HG03280 (cell line): ENCODE measurements at regions not wholly inside any gene's neighbourhood (a gene's known extent, or its start where the extent isn't known, plus 50 kb on each side); places are given as distances from the start of the nearest gene placed in this dataset.

ENCODE experiments used
- ATAC-seq: cut with Tn5 transposase; IDR thresholded peaks from one replicate; pipeline ENCODE4 v1.9.1; 2021; ENCODE audit warnings: mild to moderate bottlenecking, moderate library complexity; ENCODE audit not compliant: unreplicated experiment

DNA sequence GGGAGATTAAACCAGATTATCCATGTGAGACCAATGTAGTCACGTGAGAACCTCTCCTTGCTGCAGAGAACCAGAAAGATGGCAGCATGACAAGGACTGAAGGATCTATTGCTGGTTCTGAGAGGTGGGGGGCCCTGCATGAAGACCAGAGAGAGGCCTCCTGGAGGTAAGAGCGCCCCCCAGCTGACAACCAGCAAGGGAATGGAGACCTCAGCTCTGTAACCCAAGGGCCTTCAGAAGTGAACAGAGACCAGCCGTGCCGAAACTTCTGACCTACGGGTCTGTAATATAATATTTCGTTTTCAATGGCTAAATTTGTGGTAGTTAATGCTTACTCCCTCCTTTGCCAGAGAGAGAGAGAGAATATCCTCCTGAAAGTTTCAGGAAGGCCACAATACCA is 524.1 kb upstream of the TBX3 start:
- no peak for ATAC-seq

DNA sequence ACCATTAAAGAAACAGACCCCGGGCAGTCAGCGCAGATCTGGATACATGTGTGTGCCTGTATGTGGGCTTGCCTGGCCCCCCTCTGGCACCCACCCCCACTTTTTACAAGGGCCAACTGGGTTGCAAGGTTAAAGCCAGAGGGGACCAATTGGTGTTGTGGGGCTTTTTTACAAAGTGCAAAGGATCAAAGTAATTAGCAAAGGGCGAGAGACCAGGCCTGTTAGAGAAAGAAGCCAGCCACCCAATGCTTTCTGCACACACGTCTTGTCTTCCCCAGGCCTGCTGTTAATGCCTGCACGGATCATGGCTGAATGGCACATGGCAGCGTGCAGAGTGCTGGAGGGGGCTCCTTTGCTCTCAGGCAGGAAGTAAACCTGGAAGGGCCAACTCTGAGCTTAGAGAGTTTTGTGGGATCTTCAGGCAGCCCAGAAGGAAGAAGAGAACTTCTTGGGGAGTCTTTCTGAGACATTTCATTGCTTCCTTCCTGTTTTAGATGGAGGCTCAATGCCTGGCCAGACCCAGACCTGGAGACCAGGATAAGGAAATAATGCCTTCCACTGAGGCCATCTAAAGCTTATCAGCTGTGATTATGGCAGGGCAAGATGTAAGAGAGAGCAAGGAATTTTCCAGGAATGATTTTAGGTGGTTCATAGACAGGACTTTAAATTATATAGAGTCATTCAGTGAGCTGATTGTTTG is 523.4 kb upstream of the TBX3 start:
- no peak for ATAC-seq

DNA sequence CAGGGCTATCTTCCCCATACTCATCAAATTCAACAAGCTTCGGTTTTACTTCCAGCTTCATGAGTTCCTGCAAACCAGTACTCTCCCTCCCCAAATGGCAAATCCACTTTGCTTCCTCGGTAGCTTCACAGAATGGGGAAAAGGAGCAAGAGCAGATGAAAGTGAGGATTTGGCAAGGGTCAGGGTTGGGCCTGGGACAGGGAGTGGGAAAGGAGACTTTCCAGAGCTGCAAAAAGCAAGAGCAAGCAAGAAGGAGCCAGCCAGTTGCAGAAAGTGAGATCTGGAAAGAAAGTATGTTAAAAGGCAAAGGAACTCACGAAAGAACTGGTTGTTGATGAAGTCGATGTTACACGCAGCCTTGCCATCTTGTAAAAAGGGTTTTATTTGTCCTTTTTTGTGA is 522.8 kb upstream of the TBX3 start:
- no peak for ATAC-seq

DNA sequence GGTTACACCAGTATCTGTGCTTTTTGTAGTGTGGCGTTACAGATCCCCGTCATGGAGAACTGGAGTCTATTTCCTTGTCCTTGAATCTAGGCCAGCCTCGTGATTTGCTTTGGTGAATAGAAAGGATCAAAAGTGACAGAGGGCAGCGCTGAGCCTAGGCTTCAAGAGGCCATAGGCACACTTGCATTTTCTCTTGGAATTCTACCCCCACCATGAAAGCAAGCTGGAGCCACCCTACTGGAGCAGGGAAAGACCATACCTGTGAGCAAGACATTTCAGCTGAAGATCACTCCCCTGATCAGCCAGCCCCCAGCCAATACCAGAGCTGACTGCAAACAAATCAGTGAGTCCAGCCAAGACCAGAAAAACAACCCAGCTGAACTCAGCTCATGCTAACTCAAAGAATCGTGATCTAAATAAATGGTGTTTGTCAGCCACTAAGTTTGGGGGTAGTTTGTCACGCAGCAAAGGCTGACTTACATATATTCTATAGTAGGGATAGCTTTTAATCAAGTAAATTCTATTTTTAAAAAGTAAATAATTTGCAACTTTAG is 521.9 kb upstream of the TBX3 start:
- ATAC-seq = no peak

DNA sequence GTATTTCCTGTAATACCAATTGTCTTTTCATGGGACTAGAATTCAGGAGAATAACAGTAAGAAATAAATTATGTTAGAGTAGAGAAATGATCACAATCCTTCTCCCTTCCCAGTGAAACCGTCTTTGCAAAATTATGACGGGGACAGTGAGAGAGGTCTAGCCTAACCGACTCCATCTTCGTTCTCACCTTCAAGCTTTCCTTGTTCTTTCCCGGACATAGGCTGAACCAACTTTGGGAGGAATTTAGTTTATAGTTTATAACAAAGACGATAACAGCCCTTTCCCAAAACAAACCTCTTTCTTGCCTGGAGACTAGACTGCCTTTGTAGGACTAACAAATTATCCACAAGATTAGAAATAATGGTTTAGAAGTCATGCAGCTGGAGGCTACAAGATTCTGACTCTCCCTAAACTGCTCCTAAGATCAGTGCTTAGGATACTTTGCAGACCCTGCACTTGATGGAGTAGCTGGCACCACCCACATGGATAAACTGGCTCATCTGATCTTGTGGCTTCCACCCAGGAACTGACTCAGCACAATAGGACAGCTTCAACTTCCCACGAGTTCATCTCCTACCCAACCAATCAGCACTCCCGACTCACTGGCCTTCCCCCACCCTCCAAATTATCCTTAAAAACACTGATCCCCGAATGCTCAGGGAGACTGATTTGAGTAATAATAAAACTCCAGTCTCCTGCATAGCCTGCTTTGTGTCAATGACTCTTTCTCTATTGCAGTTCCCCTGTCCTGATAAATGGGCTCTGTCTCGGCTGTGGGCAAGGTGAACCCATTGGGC is 521.2 kb upstream of the TBX3 start:
- ATAC-seq = no peak

DNA sequence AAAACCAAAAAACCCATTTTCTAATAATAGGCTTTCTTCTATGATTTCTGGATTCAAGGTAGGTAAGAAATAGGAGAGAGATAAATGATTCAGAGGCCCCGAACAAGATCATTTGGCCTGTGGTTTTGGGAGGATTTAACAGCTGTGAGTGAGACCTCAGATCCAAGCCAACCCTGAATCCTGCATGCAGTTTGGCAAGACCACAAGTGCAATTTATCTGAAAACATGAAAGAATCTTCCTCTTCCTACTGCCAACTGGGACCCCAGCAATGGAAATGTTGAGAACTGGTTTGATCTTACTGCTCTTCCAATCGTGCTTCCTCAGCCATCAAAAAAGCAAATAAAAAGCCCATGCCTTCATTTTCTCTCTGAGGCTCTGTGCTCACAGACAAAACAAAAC is 519.7 kb upstream of the TBX3 start:
- no peak for ATAC-seq

DNA sequence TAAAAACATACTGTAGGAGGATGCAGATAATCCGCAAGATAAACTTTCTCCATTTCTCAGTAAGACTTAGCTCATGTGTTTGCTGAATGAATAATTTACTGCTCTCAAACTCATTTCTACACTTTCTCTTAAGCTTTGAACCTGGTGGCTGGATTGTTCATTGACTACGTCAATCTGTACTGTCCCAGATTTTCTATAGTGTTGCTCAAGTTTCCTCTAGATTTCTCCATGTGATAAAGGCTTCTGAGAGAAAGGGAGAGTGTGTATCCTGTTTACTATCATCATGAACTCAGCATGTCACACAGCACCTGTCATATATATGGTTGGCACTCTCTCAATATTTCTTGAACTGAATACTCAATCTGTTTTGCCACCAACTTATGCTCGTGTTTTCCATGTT is 518.0 kb upstream of the TBX3 start:
- no peak for ATAC-seq

DNA sequence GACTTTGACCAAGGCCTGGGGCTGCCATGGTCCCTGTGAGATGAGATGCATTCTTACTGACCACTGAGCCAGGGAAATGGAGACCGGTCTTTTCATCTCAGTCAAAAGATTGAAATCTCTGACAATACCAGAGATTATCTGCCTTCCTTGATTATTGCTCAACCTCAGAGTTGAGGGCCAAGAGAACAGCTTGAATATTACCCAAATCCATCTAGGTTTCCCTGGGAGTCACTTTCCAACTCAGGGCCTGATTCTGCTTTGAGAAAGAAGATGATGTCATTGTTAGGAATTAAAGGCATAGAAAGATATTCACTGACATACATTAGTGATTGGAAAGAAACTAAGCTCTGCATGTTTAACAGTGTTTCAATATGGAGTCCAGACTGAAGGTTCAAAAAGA is 515.9 kb upstream of the TBX3 start:
- no peak for ATAC-seq

DNA sequence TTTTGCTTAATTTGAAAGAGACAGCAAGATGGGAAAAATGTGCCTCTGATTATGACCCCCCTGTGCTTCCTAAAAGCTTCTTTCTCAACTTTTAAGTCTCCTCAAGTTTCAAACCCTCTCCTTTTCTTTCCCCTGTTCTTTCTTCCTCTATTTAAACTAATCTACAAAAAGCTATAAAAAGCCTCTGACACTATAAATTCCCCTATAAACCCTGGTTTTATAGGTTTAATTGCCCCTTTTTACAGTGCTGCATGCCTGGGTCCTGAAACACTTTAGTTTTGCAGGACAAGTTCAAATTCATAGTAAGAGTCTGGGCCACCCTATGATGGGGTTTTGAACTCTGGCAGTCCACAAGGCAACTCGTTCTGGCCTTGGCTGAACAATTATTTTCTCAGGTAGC is 510.9 kb upstream of the TBX3 start:
- ATAC-seq = no peak

DNA sequence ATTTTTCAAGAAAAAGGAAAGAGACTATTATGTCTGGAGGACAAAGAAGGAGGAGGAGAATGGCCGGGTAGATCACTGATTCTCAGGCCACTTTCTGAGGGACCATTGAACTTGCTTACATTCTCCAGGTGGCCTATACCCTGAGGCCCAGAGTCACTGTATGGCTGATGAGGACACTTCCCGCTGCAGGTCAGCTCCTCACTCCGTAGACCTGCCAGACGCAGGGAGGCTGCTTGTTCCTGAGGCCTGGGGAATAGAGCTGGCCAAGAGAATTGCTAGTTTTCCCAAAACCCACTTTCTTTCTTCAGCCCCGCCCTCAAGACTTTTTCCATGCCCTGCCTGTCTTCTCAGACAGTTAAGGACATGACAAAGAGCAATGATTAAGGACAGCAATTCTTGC is 510.5 kb upstream of the TBX3 start:
- ATAC-seq = no peak

DNA sequence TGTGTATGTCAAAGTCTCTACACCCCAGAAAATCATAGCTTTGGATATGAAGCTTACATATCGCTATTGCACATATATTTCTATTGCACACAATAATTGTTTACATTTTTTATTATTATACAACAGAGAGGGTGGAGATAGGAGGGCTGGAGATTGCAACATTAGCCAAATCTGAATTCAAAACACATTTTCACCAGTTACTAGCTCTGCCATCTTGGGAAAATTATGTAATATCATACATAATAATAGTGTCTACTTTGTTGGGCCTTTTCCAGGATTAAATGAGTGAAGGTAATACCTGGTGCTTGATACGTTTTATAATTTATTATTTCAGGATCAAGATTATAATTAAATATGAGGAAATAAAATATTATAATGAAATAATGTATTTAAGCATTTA is 507.4 kb upstream of the TBX3 start:
- no peak for ATAC-seq

DNA sequence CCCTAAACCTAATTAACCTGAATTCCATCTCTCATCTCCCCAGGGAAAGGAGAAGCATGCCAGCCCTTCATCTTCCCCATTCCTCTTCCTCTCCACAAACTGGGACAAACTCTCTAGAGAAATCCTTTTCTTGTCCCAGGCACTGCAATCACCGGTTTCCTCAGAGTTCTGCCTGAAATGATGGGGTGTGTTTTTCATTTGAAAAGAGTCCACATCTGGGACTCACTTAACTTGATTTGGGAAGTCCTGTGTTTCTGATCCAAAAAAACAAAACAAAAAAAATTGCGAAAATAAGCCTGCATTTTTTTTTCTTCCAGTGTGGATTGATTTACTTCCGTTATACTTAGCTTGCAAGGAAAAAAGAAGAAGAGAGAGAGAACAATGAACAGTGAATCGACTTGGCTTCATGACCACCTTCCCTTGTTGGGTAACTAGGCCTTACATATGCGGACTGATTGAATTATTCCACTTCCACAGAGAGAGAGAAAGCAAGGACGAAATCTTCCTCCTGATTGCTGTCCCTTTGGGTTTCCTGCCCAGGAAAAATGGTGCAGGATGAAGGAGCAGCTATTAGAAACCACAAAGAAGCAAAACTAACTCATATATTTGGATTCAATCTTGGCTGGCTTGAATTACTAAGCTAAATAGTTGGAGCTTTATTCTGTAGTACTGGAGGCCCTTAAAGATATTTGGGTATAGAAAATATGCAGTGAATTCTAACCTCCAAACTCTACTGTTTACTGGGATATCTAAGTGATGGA is 506.2 kb upstream of the TBX3 start:
- ATAC-seq = no peak

DNA sequence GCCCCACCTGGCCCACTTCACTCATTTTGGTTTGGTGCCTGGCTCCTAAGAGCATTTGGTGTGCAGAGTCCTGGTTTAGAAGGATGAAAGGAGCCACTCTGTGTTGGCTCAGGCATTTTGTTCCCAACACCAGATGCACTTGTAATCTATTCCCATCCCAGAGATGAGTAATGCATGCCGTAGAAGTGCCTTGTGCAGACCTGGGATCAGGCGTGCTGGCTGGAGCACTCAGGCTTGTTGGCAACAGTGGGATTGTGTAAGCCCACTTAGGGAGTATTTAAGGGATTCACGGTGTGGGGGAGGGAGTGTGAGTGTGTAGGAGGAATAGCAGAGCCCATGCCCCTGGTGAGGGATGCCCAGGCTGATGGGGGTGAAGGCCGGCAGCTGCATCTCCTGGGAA is 501.5 kb upstream of the TBX3 start:
- no peak for ATAC-seq

DNA sequence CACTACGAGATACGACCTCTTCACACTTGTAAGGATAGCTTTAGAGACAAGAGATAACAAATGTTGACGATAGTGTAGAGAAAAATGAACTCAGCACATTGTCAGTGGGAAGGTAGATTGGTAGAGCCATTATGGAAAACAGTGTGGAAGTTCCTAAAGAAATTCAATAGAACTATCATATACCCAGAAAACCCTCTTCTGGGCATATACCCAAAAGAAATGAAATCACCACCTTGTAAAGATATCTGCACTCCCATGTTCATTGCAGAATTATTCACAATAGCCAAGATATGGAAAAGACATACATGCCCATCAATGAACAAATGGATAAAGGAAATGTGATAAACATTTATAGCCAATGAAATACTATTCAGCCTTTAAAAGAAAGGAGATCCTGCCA is 499.8 kb upstream of the TBX3 start:
- no peak for ATAC-seq

DNA sequence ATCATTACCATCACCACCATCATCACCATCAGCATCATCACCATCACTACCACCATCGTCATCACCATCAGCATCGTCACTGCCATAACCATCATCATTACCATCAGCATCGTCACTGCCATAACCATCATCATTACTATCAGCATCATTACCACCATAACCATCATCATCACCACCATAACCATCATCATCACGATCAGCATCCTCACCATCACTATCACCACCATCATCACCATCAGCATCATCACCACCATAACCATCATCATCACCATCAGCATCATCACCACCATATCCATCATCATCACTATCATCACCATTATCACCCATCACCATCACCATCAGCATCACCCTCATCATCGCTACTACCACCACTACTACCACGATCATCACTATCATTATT is 493.9 kb upstream of the TBX3 start:
- no peak for ATAC-seq

DNA sequence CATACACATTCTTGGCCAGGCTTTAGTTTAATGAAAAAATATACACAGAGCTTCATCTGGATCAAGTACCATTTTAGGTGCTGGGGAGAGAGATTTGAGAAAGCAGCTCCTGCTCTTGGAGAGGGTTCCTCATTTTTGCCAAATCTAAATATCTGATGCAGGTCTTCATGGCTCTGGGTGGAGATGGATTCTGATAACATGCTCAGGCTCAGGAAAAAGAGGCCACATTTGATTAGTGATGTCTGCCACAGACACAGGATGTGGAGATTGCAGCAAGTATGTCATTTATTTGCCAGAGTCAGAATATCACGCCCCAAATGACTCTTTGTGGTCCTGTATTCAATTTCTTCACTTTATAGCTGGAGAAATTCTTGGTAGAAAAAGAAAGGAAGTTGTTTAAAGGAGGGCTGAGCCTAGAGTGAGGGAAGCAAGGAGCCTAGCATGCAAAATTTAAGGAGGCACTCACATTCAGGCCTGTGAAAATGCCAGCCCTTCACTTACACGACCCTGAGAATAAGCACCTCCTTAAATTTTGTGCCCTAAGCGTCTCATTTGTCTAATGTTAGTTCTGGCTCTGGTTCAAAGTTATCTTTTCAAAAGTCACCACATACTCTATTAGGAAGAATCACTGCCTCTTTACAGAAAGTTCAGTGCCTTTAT is 492.9 kb upstream of the TBX3 start:
- no peak for ATAC-seq

DNA sequence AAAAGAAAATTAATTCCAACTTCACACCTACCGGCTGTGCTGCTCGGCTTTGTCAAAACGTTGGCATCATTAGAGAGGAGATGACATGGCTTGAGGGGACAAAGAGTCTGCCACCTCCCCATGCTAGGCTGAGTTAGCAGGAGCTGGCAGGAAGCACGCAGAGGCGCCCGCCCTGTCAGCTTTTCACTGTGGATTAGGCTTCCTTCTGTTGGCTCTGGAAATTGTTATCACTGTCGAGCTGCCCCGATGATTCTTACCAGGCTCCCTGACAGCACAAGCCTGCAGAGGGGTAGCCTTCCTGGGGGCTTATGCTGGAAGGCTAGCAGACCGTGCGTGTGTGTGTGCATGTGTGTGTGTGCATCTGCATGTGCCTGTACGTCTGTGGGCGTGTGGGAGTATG is 490.9 kb upstream of the TBX3 start:
- no peak for ATAC-seq

DNA sequence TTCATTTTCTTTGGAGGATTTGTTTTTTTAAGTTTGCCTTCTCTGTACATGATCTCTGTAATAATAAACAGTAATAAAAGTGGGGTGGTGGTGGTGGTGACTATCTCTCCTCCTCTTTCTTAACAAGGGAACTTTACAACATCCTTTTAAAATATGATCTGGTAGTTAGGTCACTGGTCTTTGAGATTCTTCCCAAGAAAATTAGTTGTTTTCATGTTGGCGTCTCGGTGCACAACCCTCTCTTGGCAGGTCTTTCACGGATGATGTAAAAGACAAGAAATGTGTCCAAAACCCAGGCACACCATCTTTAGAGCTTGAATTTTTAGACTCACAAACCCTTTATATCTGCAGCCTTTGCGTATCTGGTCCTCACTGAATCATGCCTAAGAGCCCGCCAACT is 488.5 kb upstream of the TBX3 start:
- ATAC-seq = no peak

DNA sequence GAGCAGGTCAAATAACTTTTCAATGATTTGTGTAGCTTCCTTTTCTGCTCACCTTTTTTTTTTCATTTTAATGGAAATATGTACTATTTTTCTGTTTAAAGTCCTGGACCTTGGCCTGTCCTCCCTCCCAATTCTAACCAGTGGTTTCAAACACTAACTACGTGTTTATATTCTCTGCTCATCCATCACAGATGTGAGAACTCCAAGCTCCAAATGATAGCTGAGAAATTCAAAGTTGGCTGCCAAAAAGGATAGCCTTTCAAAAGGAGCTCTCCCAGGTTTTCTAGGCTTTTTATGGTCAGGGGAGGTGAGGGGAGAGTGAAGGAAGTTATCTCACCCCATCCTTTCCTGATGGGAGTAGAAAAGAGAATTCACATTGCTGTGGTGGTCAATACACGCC is 486.0 kb upstream of the TBX3 start:
- ATAC-seq = no peak

DNA sequence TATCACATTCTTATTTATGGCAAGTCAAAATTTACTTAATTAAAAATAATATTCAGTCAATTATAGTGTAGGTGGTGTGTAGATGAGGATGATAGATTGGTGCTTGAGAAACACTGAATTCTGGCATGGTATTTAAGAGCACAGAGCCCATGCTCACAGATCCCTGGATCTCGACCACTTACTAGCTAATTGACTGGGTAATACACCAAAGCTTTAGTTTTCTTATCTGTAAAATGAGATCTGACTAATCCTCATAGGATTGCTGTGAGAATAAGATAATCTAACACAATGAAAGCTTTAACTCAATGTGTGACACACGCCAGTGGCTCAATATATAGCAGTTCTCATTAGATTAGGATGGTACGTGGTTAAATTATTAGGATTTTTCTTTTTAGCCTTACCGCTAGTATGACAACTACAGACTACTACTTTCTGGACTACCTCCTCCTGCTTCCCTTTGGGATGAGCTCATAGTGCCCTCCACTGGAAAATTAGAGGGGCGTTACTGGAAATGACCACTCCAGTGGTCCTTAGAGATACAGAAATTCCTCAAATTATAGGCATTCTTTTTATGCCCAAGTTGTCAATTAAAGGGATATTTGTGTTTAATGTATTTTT is 482.8 kb upstream of the TBX3 start:
- ATAC-seq = no peak

DNA sequence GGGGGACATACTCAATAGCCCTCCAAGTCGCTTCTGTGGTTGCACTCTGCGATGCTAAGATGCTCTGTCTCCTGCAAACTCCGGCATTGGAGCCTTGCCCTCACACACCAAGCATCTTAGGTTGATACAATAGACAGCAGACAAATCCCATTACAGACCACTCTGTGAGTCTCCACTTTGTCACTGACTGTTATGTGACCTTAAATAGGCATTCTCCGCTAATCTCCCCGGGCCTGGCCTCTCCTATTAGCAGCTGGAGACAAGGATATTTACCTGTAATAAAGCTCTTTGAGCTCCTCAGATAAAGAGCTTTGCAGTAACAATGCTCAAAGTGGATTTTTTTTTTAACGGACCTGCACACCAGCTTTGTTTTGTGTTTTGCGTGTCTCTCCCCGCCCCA is 479.7 kb upstream of the TBX3 start:
- ATAC-seq = no peak
